GM06990 (cell line): ENCODE measurements at regions not wholly inside any gene's neighbourhood (a gene's known extent, or its start where the extent isn't known, plus 50 kb on each side); places are given as distances from the start of the nearest gene placed in this dataset.

ENCODE experiments used
- DNase-seq: peaks from one replicate; pipeline ENCODE4 v3.0.0-alpha.2; 2011; ENCODE audit not compliant: insufficient read length; ENCODE audit errors: extremely low read depth
- H3K27me3 ChIP-seq: replicated peaks from 2 replicates; pipeline ENCODE4 v1.6.0; 2011; ENCODE audit warnings: low read length; ENCODE audit not compliant: control insufficient read depth, insufficient read depth
- H3K36me3 ChIP-seq: 2 replicates; pipeline ENCODE4 v1.5.1; 2011; ENCODE audit warnings: low read length; ENCODE audit not compliant: control insufficient read depth, insufficient read depth
- H3K4me3 ChIP-seq: replicated peaks from 2 replicates; pipeline ENCODE4 v1.5.1; 2011; ENCODE audit warnings: low read depth, mild to moderate bottlenecking, control low read depth, low read length
- CTCF ChIP-seq: IDR thresholded peaks from 2 replicates; pipeline ENCODE4 v1.5.1; 2011; ENCODE audit warnings: low read length, control low read depth, mild to moderate bottlenecking, inconsistent platforms; ENCODE audit not compliant: insufficient read depth, poor library complexity, severe bottlenecking

GRCh38 chr16:73909529-73910035, 387.0 kb upstream of the PSMD7 start:
- no peaks in the 10 kb centered on the region for H3K36me3 ChIP-seq
- no peak for TF ChIP-seq CTCF
- H3K27me3 ChIP-seq = no peaks in the 10 kb centered on the region
- no peak overlapping the region for H3K4me3 ChIP-seq
- DNase-seq = no peak

GRCh38 chr16:73891129-73891542, 405.5 kb upstream of the PSMD7 start:
- DNase-seq = no peak
- H3K27me3 ChIP-seq = no peaks in the 10 kb centered on the region; the same call in 1 of the 2 replicates

GRCh38 chr16:73890186-73891128, 406.2 kb upstream of the PSMD7 start:
- no peak for TF ChIP-seq CTCF
- no peak for DNase-seq
- Histone ChIP-seq H3K27me3 (no peaks in the 10 kb centered on the region; the same call in 1 of the 2 replicates), H3K36me3 (no peaks in the 10 kb centered on the region), H3K4me3 (no peak overlapping the region)

More at GRCh38 chr16:73891129-73891542, 405.5 kb upstream of the PSMD7 start:
- H3K4me3 ChIP-seq = no peak overlapping the region
- no peaks in the 10 kb centered on the region for H3K36me3 ChIP-seq
- TF ChIP-seq CTCF = no peak

- Histone ChIP-seq H3K27me3 (no peaks in the 10 kb centered on the region; the same call in 1 of the 2 replicates), H3K4me3 (no peak overlapping the region), H3K36me3 (no peaks in the 10 kb centered on the region)
- DNase-seq = no peak
- no peak for TF ChIP-seq CTCF
Observed at GRCh38 chr16:73888840-73889490, 407.6 kb upstream of the PSMD7 start.

GRCh38 chr16:73887911-73888310, 408.7 kb upstream of the PSMD7 start:
- no peak overlapping the region for H3K4me3 ChIP-seq
- no peaks in the 10 kb centered on the region; the same call in 1 of the 2 replicates for H3K27me3 ChIP-seq
- TF ChIP-seq CTCF = no peak
- H3K36me3 ChIP-seq = no peaks in the 10 kb centered on the region
- DNase-seq = no peak
